ENCODE measurements at regions not wholly inside any gene's neighbourhood (a gene's known extent, or its start where the extent isn't known, plus 50 kb on each side); places are given as distances from the start of the nearest gene placed in this dataset.

- H3K4me1 ChIP-seq (ENCODE audit: control insufficient read depth in 2 of 2, insufficient read depth in 2 of 2, low read length in 2 of 2), result no peaks in the 10 kb centered on the region
Measured at GRCh38 chr4:64156253-64156652, 253.0 kb downstream of the TECRL start.

GRCh38 chr4:64146030-64146429, 263.2 kb downstream of the TECRL start:
- H3K4me1 ChIP-seq (ENCODE audit: control insufficient read depth in 2 of 2, insufficient read depth in 2 of 2, low read length in 2 of 2), result no peaks in the 10 kb centered on the region
- no peak overlapping the region for H3K4me3 ChIP-seq (ENCODE audit: low read length in 2 of 2)
- no peaks in the 10 kb centered on the region for H3K36me3 ChIP-seq (ENCODE audit: control insufficient read depth in 2 of 2, insufficient read depth in 2 of 2, low read length in 1 of 2)
- H3K9me3 ChIP-seq (ENCODE audit: control insufficient read depth in 2 of 2, insufficient read depth in 1 of 2, low read length in 1 of 2), result peaks cover 0 to 3% of the 10 kb centered on the region in 2 donors
- DNase-seq (ENCODE audit: low read depth in 6 of 9, low spot score in 9 of 9), result no peak
- WGBS, result 90% methylated on average over 3 of the region's 3 CpGs
- H3K27me3 ChIP-seq (ENCODE audit: control insufficient read depth in 2 of 2, insufficient read depth in 1 of 2, low read length in 1 of 2), result no peaks in the 10 kb centered on the region
- H3K27ac ChIP-seq (ENCODE audit: low read depth in 1 of 2, low read length in 1 of 2), result no peak overlapping the region

More at GRCh38 chr4:64156253-64156652, 253.0 kb downstream of the TECRL start:
- DNase-seq (ENCODE audit: low read depth in 6 of 9, low spot score in 9 of 9), result no peak
- no peaks in the 10 kb centered on the region for H3K27me3 ChIP-seq (ENCODE audit: control insufficient read depth in 2 of 2, insufficient read depth in 1 of 2, low read length in 1 of 2)
- H3K4me3 ChIP-seq (ENCODE audit: low read length in 2 of 2), result no peak overlapping the region
- no peak overlapping the region for H3K27ac ChIP-seq (ENCODE audit: low read depth in 1 of 2, low read length in 1 of 2)
- H3K36me3 ChIP-seq (ENCODE audit: control insufficient read depth in 2 of 2, insufficient read depth in 2 of 2, low read length in 1 of 2), result no peaks in the 10 kb centered on the region
- H3K9me3 ChIP-seq (ENCODE audit: control insufficient read depth in 2 of 2, insufficient read depth in 1 of 2, low read length in 1 of 2), result peaks cover 0 to 3% of the 10 kb centered on the region in 2 donors

GRCh38 chr4:64144994-64145393, 264.3 kb downstream of the TECRL start:
- Histone ChIP-seq H3K4me3 (ENCODE audit: low read length in 2 of 2) (no peak overlapping the region), H3K27ac (ENCODE audit: low read depth in 1 of 2, low read length in 1 of 2) (no peak overlapping the region), H3K9me3 (ENCODE audit: control insufficient read depth in 2 of 2, insufficient read depth in 1 of 2, low read length in 1 of 2) (peaks cover 0 to 3% of the 10 kb centered on the region in 2 donors), H3K4me1 (ENCODE audit: control insufficient read depth in 2 of 2, insufficient read depth in 2 of 2, low read length in 2 of 2) (no peaks in the 10 kb centered on the region), H3K36me3 (ENCODE audit: control insufficient read depth in 2 of 2, insufficient read depth in 2 of 2, low read length in 1 of 2) (no peaks in the 10 kb centered on the region), H3K27me3 (ENCODE audit: control insufficient read depth in 2 of 2, insufficient read depth in 1 of 2, low read length in 1 of 2) (no peaks in the 10 kb centered on the region)
- peak in 1 of 9 donors; percentile 1 for DNase-seq (ENCODE audit: low read depth in 6 of 9, low spot score in 9 of 9)
- WGBS, result 73% methylated on average over 1 of the region's 1 CpG

GRCh38 chr4:64130907-64131306, 278.3 kb downstream of the TECRL start:
- H3K4me1 ChIP-seq (ENCODE audit: control insufficient read depth in 2 of 2, insufficient read depth in 2 of 2, low read length in 2 of 2), result no peaks in the 10 kb centered on the region
- no peaks in the 10 kb centered on the region for H3K36me3 ChIP-seq (ENCODE audit: control insufficient read depth in 2 of 2, insufficient read depth in 2 of 2, low read length in 1 of 2)
- no peak for DNase-seq (ENCODE audit: low read depth in 6 of 9, low spot score in 9 of 9)
- H3K9me3 ChIP-seq (ENCODE audit: control insufficient read depth in 2 of 2, insufficient read depth in 1 of 2, low read length in 1 of 2), result no peaks in the 10 kb centered on the region
- no peak overlapping the region for H3K27ac ChIP-seq (ENCODE audit: low read depth in 1 of 2, low read length in 1 of 2)
- no peak overlapping the region for H3K4me3 ChIP-seq (ENCODE audit: low read length in 2 of 2)
- 56% methylated on average over 4 of the region's 4 CpGs for WGBS
- no peaks in the 10 kb centered on the region for H3K27me3 ChIP-seq (ENCODE audit: control insufficient read depth in 2 of 2, insufficient read depth in 1 of 2, low read length in 1 of 2)

GRCh38 chr4:64125354-64125753, 283.9 kb downstream of the TECRL start:
- DNase-seq (ENCODE audit: low read depth in 6 of 9, low spot score in 9 of 9), result no peak
- Histone ChIP-seq H3K36me3 (ENCODE audit: control insufficient read depth in 2 of 2, insufficient read depth in 2 of 2, low read length in 1 of 2) (no peaks in the 10 kb centered on the region), H3K4me1 (ENCODE audit: control insufficient read depth in 2 of 2, insufficient read depth in 2 of 2, low read length in 2 of 2) (no peaks in the 10 kb centered on the region), H3K27ac (ENCODE audit: low read depth in 1 of 2, low read length in 1 of 2) (no peak overlapping the region), H3K9me3 (ENCODE audit: control insufficient read depth in 2 of 2, insufficient read depth in 1 of 2, low read length in 1 of 2) (peaks cover 0 to 13% of the 10 kb centered on the region in 2 donors), H3K27me3 (ENCODE audit: control insufficient read depth in 2 of 2, insufficient read depth in 1 of 2, low read length in 1 of 2) (no peaks in the 10 kb centered on the region), H3K4me3 (ENCODE audit: low read length in 2 of 2) (no peak overlapping the region)
- WGBS, result 93% methylated on average over 1 of the region's 1 CpG

- H3K27ac ChIP-seq (ENCODE audit: low read depth in 1 of 2, low read length in 1 of 2), result no peak overlapping the region
- no peak for DNase-seq (ENCODE audit: low read depth in 6 of 9, low spot score in 9 of 9)
- H3K4me1 ChIP-seq (ENCODE audit: control insufficient read depth in 2 of 2, insufficient read depth in 2 of 2, low read length in 2 of 2), result no peaks in the 10 kb centered on the region
- no peaks in the 10 kb centered on the region for H3K36me3 ChIP-seq (ENCODE audit: control insufficient read depth in 2 of 2, insufficient read depth in 2 of 2, low read length in 1 of 2)
- peaks cover 0 to 13% of the 10 kb centered on the region in 2 donors for H3K9me3 ChIP-seq (ENCODE audit: control insufficient read depth in 2 of 2, insufficient read depth in 1 of 2, low read length in 1 of 2)
- H3K4me3 ChIP-seq (ENCODE audit: low read length in 2 of 2), result no peak overlapping the region
- H3K27me3 ChIP-seq (ENCODE audit: control insufficient read depth in 2 of 2, insufficient read depth in 1 of 2, low read length in 1 of 2), result no peaks in the 10 kb centered on the region
- WGBS, result 93% methylated on average over 4 of the region's 4 CpGs
Measured at GRCh38 chr4:64121803-64122202, 287.4 kb downstream of the TECRL start.

GRCh38 chr4:64105903-64106302, 303.3 kb downstream of the TECRL start:
- Histone ChIP-seq H3K9me3 (ENCODE audit: control insufficient read depth in 2 of 2, insufficient read depth in 1 of 2, low read length in 1 of 2) (no peaks in the 10 kb centered on the region), H3K4me1 (ENCODE audit: control insufficient read depth in 2 of 2, insufficient read depth in 2 of 2, low read length in 2 of 2) (no peaks in the 10 kb centered on the region), H3K4me3 (ENCODE audit: low read length in 2 of 2) (no peak overlapping the region), H3K27me3 (ENCODE audit: control insufficient read depth in 2 of 2, insufficient read depth in 1 of 2, low read length in 1 of 2) (no peaks in the 10 kb centered on the region), H3K27ac (ENCODE audit: low read depth in 1 of 2, low read length in 1 of 2) (no peak overlapping the region), H3K36me3 (ENCODE audit: control insufficient read depth in 2 of 2, insufficient read depth in 2 of 2, low read length in 1 of 2) (no peaks in the 10 kb centered on the region)
- WGBS, result 70% methylated on average over 1 of the region's 1 CpG
- DNase-seq (ENCODE audit: low read depth in 6 of 9, low spot score in 9 of 9), result no peak

GRCh38 chr4:64095398-64095797, 313.9 kb downstream of the TECRL start:
- Histone ChIP-seq H3K9me3 (ENCODE audit: control insufficient read depth in 2 of 2, insufficient read depth in 1 of 2, low read length in 1 of 2) (no peaks in the 10 kb centered on the region), H3K27ac (ENCODE audit: low read depth in 1 of 2, low read length in 1 of 2) (no peak overlapping the region), H3K4me3 (ENCODE audit: low read length in 2 of 2) (no peak overlapping the region), H3K27me3 (ENCODE audit: control insufficient read depth in 2 of 2, insufficient read depth in 1 of 2, low read length in 1 of 2) (no peaks in the 10 kb centered on the region), H3K36me3 (ENCODE audit: control insufficient read depth in 2 of 2, insufficient read depth in 2 of 2, low read length in 1 of 2) (no peaks in the 10 kb centered on the region), H3K4me1 (ENCODE audit: control insufficient read depth in 2 of 2, insufficient read depth in 2 of 2, low read length in 2 of 2) (no peaks in the 10 kb centered on the region)
- DNase-seq (ENCODE audit: low read depth in 6 of 9, low spot score in 9 of 9), result no peak
- WGBS, result 81% methylated on average over 1 of the region's 1 CpG

GRCh38 chr4:64079316-64079715, 329.9 kb downstream of the TECRL start:
- H3K36me3 ChIP-seq (ENCODE audit: control insufficient read depth in 2 of 2, insufficient read depth in 2 of 2, low read length in 1 of 2), result no peaks in the 10 kb centered on the region
- H3K4me3 ChIP-seq (ENCODE audit: low read length in 2 of 2), result no peak overlapping the region
- H3K9me3 ChIP-seq (ENCODE audit: control insufficient read depth in 2 of 2, insufficient read depth in 1 of 2, low read length in 1 of 2), result no peaks in the 10 kb centered on the region
- no peak for DNase-seq (ENCODE audit: low read depth in 6 of 9, low spot score in 9 of 9)
- no peak overlapping the region for H3K27ac ChIP-seq (ENCODE audit: low read depth in 1 of 2, low read length in 1 of 2)
- no peaks in the 10 kb centered on the region for H3K4me1 ChIP-seq (ENCODE audit: control insufficient read depth in 2 of 2, insufficient read depth in 2 of 2, low read length in 2 of 2)
- H3K27me3 ChIP-seq (ENCODE audit: control insufficient read depth in 2 of 2, insufficient read depth in 1 of 2, low read length in 1 of 2), result no peaks in the 10 kb centered on the region

- Histone ChIP-seq H3K36me3 (ENCODE audit: control insufficient read depth in 2 of 2, insufficient read depth in 2 of 2, low read length in 1 of 2) (no peaks in the 10 kb centered on the region), H3K4me1 (ENCODE audit: control insufficient read depth in 2 of 2, insufficient read depth in 2 of 2, low read length in 2 of 2) (no peaks in the 10 kb centered on the region), H3K4me3 (ENCODE audit: low read length in 2 of 2) (no peak overlapping the region), H3K9me3 (ENCODE audit: control insufficient read depth in 2 of 2, insufficient read depth in 1 of 2, low read length in 1 of 2) (no peaks in the 10 kb centered on the region), H3K27ac (ENCODE audit: low read depth in 1 of 2, low read length in 1 of 2) (no peak overlapping the region), H3K27me3 (ENCODE audit: control insufficient read depth in 2 of 2, insufficient read depth in 1 of 2, low read length in 1 of 2) (no peaks in the 10 kb centered on the region)
- 82% methylated on average over 4 of the region's 4 CpGs for WGBS
- DNase-seq (ENCODE audit: low read depth in 6 of 9, low spot score in 9 of 9), result no peak
Measured at GRCh38 chr4:64068096-64068495, 341.2 kb downstream of the TECRL start.

All from thymus (tissue), 11 donors.